Ovary (tissue), 3 donors: ENCODE measurements at regions not wholly inside any gene's neighbourhood (a gene's known extent, or its start where the extent isn't known, plus 50 kb on each side); places are given as distances from the start of the nearest gene placed in this dataset.

ENCODE experiments used
- POLR2A ChIP-seq: fragments of 450-650 bp; IDR thresholded peaks from one replicate; pipeline ENCODE4 v1.6.1; 2017; ENCODE audit warnings: antibody characterized with exemption, mild to moderate bottlenecking, moderate library complexity
- TF ChIP-seq, protein P1 (sequence below), 3 donors: fragments of 450-650 bp in 2 of 3; fragments of 200-600 bp in 1 of 3; IDR thresholded peaks; one replicate each; pipeline versions ENCODE4 v1.5.1 to v1.8.0; 2016 to 2022; ENCODE audit warnings: antibody characterized with exemption in 3 of 3, mild to moderate bottlenecking in 1 of 3
- donor health status: DM: no; HTN: no; CAD: no.

DNA sequence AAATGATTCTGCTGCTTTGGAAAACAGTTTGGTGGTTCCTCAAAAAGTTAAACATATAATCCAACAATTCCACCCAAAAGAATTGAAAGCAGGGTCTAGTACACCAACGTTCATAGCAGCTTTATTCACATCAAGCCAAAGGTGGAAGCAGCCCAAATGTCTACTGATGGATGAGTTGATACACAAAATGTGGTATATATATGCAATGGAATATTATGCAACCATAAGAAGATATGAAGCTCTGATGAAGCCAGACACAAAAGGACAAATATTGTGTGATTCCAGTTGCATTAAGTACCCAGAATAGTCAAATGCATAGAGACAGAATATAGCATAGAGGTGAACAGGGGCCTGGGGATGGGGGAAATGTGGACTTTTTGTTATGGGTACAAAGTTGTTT is 269.3 kb downstream of the METTL4 start:
- TF ChIP-seq, protein P1, sequence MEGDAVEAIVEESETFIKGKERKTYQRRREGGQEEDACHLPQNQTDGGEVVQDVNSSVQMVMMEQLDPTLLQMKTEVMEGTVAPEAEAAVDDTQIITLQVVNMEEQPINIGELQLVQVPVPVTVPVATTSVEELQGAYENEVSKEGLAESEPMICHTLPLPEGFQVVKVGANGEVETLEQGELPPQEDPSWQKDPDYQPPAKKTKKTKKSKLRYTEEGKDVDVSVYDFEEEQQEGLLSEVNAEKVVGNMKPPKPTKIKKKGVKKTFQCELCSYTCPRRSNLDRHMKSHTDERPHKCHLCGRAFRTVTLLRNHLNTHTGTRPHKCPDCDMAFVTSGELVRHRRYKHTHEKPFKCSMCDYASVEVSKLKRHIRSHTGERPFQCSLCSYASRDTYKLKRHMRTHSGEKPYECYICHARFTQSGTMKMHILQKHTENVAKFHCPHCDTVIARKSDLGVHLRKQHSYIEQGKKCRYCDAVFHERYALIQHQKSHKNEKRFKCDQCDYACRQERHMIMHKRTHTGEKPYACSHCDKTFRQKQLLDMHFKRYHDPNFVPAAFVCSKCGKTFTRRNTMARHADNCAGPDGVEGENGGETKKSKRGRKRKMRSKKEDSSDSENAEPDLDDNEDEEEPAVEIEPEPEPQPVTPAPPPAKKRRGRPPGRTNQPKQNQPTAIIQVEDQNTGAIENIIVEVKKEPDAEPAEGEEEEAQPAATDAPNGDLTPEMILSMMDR (IDR thresholded peaks at IDR 0.05): no peak
- no peak for TF ChIP-seq POLR2A
